ENCODE measurements at regions not wholly inside any gene's neighbourhood (a gene's known extent, or its start where the extent isn't known, plus 50 kb on each side); places are given as distances from the start of the nearest gene placed in this dataset.
"Not testable (repeated sequence)": the region's sequence is repeated elsewhere in the genome, so short reads cannot be mapped to it uniquely, and the experiment has no call there.

- peaks cover 0 to 28% (median 15%) of the 10 kb centered on the region in 8 donors for H3K9me3 ChIP-seq
- no peak for DNase-seq
- H3K27ac ChIP-seq = no peak overlapping the region
- H3K36me3 ChIP-seq = no peaks in the 10 kb centered on the region
- intact Hi-C loops (cut with DNase I; ENCODE audit: low total_unique reads) = no loop called here
- no peaks in the 10 kb centered on the region for H3K27me3 ChIP-seq (replicated peaks in 1 of 7)
- no peaks in the 10 kb centered on the region for H3K4me1 ChIP-seq
- H3K4me3 ChIP-seq = no peak overlapping the region
- TF ChIP-seq CTCF (IDR thresholded peaks at IDR 0.05 in 8 of 11, conservative IDR thresholded peaks at IDR 0.05 in 3 of 11) = no peak
- no peak for TF ChIP-seq POLR2A (IDR thresholded peaks at IDR 0.05)
- TF ChIP-seq POLR2AphosphoS5 (IDR thresholded peaks at IDR 0.05) = no peak
- WGBS, 5 donors = 79 to 94% (median 84%) methylated on average over 5 to 6 of the region's 6 CpGs
These were observed 865.4 kb upstream of the ARRDC3 start for GRCh38 chr5:92248518-92248917.

- intact Hi-C loops (cut with DNase I; ENCODE audit: low total_unique reads) = no loop called here
- TF ChIP-seq CTCF (IDR thresholded peaks at IDR 0.05 in 8 of 11, conservative IDR thresholded peaks at IDR 0.05 in 3 of 11) (no peak), POLR2A (IDR thresholded peaks at IDR 0.05) (no peak), POLR2AphosphoS5 (IDR thresholded peaks at IDR 0.05) (no peak)
- Histone ChIP-seq H3K4me3 (no peak overlapping the region), H3K36me3 (no peaks in the 10 kb centered on the region), H3K4me1 (no peaks in the 10 kb centered on the region), H3K27me3 (replicated peaks in 1 of 7) (no peaks in the 10 kb centered on the region), H3K27ac (no peak overlapping the region), H3K9me3 (no peaks in the 10 kb centered on the region)
- DNase-seq = no peak
These were observed 859.1 kb upstream of the ARRDC3 start for GRCh38 chr5:92242170-92242569.

- H3K4me3 ChIP-seq = no peak overlapping the region
- 89 to 94% (median 92%) methylated on average over 2 of the region's 2 CpGs for WGBS, 5 donors
- no peaks in the 10 kb centered on the region for H3K36me3 ChIP-seq
- intact Hi-C loops (cut with DNase I; ENCODE audit: low total_unique reads) = no loop called here
- no peaks in the 10 kb centered on the region for H3K4me1 ChIP-seq
- no peaks in the 10 kb centered on the region for H3K27me3 ChIP-seq (replicated peaks in 1 of 7)
- H3K27ac ChIP-seq = no peak overlapping the region
- DNase-seq = no peak
- peaks cover 0 to 11% (median 0%) of the 10 kb centered on the region in 8 donors for H3K9me3 ChIP-seq
- TF ChIP-seq POLR2A (IDR thresholded peaks at IDR 0.05) = no peak
- TF ChIP-seq CTCF (IDR thresholded peaks at IDR 0.05 in 8 of 11, conservative IDR thresholded peaks at IDR 0.05 in 3 of 11) = no peak
- no peak for TF ChIP-seq POLR2AphosphoS5 (IDR thresholded peaks at IDR 0.05)
These were observed 854.8 kb upstream of the ARRDC3 start for GRCh38 chr5:92237896-92238295.

GRCh38 chr5:92222449-92222848 lies 839.3 kb upstream of the ARRDC3 start:
- TF ChIP-seq CTCF (IDR thresholded peaks at IDR 0.05 in 8 of 11, conservative IDR thresholded peaks at IDR 0.05 in 3 of 11) (no peak), POLR2A (IDR thresholded peaks at IDR 0.05) (no peak), POLR2AphosphoS5 (IDR thresholded peaks at IDR 0.05) (no peak)
- H3K36me3 ChIP-seq = no peaks in the 10 kb centered on the region
- H3K4me3 ChIP-seq = no peak overlapping the region
- DNase-seq = no peak
- intact Hi-C loops (cut with DNase I; ENCODE audit: low total_unique reads) = no loop called here
- no peaks in the 10 kb centered on the region for H3K4me1 ChIP-seq
- H3K27ac ChIP-seq = no peak overlapping the region
- WGBS, 5 donors = 60 to 95% (median 84%) methylated on average over 1 of the region's 1 CpG; no CpG with 5 or more reads in 1 of the 5 donors
- H3K27me3 ChIP-seq (replicated peaks in 1 of 7) = no peaks in the 10 kb centered on the region
- H3K9me3 ChIP-seq = peaks cover 0 to 59% (median 40%) of the 10 kb centered on the region in 8 donors

- intact Hi-C loops (cut with DNase I; ENCODE audit: low total_unique reads); H3K4me1 ChIP-seq; H3K27ac ChIP-seq; H3K27me3 ChIP-seq (replicated peaks in 1 of 7); H3K36me3 ChIP-seq; DNase-seq; H3K4me3 ChIP-seq: not testable (repeated sequence)
- peaks cover 0 to 63% (median 42%) of the 10 kb centered on the region in 8 donors for H3K9me3 ChIP-seq
- WGBS, 5 donors = 40 to 82% (median 77%) methylated on average over 2 of the region's 2 CpGs
These were observed 833.7 kb upstream of the ARRDC3 start for GRCh38 chr5:92216852-92217251.

Data from spleen (tissue), 11 donors.